ENCODE measurements at regions not wholly inside any gene's neighbourhood (a gene's known extent, or its start where the extent isn't known, plus 50 kb on each side); places are given as distances from the start of the nearest gene placed in this dataset.
"Not testable (repeated sequence)": the region's sequence is repeated elsewhere in the genome, so short reads cannot be mapped to it uniquely, and the experiment has no call there.

GRCh38 chr9:108395421-108395820 lies 460.4 kb downstream of the ACTL7B start:
- no peak for DNase-seq
- TF ChIP-seq CTCF (IDR thresholded peaks at IDR 0.05): no peak
- intact Hi-C loops (cut with DNase I; ENCODE audit: low total_unique reads): no loop called here

GRCh38 chr9:108394726-108395125 lies 461.1 kb downstream of the ACTL7B start:
- TF ChIP-seq CTCF (IDR thresholded peaks at IDR 0.05): no peak

More at GRCh38 chr9:108395421-108395820, 460.4 kb downstream of the ACTL7B start:
- Histone ChIP-seq H3K36me3 (no peaks in the 10 kb centered on the region), H3K4me1 (no peaks in the 10 kb centered on the region), H3K9me3 (no peaks in the 10 kb centered on the region), H3K27me3 (no peaks in the 10 kb centered on the region), H3K4me3 (no peak overlapping the region), H3K27ac (no peak overlapping the region)

DNA sequence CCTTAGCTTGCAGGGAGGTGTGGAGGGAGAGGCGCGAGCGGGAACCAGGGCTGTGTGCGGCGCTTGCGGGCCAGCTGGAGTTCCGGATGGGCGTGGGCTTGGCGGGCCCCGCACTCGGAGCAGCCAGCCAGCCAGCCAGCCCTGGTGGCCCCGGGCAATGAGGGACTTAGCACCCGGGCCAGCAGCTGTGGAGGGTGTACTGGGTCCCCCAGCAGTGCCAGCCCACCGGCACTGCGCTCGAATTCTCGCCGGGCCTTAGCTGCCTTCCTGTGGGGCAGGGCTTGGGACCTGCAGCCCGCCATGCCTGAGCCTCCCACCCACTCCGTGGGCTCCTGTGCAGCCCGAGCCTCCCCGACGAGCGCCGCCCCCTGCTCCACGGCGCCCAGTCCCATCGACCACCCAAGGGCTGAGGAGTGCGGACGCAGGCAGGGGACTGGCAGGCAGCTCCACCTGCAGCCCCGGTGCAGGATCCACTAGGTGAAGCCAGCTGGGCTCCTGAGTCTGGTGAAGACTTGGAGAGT lies 462.2 kb downstream of the ACTL7B start:
- H3K27me3 ChIP-seq; intact Hi-C loops (cut with DNase I; ENCODE audit: low total_unique reads); H3K4me3 ChIP-seq; DNase-seq; H3K36me3 ChIP-seq; H3K4me1 ChIP-seq; H3K27ac ChIP-seq; H3K9me3 ChIP-seq: not testable (repeated sequence)

More at GRCh38 chr9:108394726-108395125, 461.1 kb downstream of the ACTL7B start:
- intact Hi-C loops (cut with DNase I; ENCODE audit: low total_unique reads): no loop called here
- H3K36me3 ChIP-seq: no peaks in the 10 kb centered on the region
- H3K4me1 ChIP-seq: no peaks in the 10 kb centered on the region
- H3K4me3 ChIP-seq: no peak overlapping the region
- no peaks in the 10 kb centered on the region for H3K9me3 ChIP-seq
- no peak overlapping the region for H3K27ac ChIP-seq
- no peaks in the 10 kb centered on the region for H3K27me3 ChIP-seq
- DNase-seq: no peak

- H3K4me3 ChIP-seq: no peak overlapping the region
- intact Hi-C loops (cut with DNase I; ENCODE audit: low total_unique reads): no loop called here
- no peak for DNase-seq
- H3K36me3 ChIP-seq: no peaks in the 10 kb centered on the region
- no peak overlapping the region for H3K27ac ChIP-seq
- H3K27me3 ChIP-seq: no peaks in the 10 kb centered on the region
- no peaks in the 10 kb centered on the region for H3K9me3 ChIP-seq
- no peak for TF ChIP-seq CTCF (IDR thresholded peaks at IDR 0.05)
- no peaks in the 10 kb centered on the region for H3K4me1 ChIP-seq
Observed at GRCh38 chr9:108392877-108393276, 462.9 kb downstream of the ACTL7B start.

- Histone ChIP-seq H3K27ac (no peak overlapping the region), H3K36me3 (no peaks in the 10 kb centered on the region), H3K9me3 (no peaks in the 10 kb centered on the region), H3K4me1 (peaks cover 0 to 7% (median 0%) of the 10 kb centered on the region in 4 donors), H3K4me3 (no peak overlapping the region), H3K27me3 (no peaks in the 10 kb centered on the region)
- intact Hi-C loops (cut with DNase I; ENCODE audit: low total_unique reads): no loop called here
- no peak for TF ChIP-seq CTCF (IDR thresholded peaks at IDR 0.05)
- DNase-seq: no peak
Observed at GRCh38 chr9:108389056-108389455, 466.7 kb downstream of the ACTL7B start.

- Histone ChIP-seq H3K4me3 (no peak overlapping the region), H3K36me3 (no peaks in the 10 kb centered on the region), H3K27me3 (no peaks in the 10 kb centered on the region), H3K9me3 (no peaks in the 10 kb centered on the region), H3K27ac (no peak overlapping the region), H3K4me1 (peaks cover 0 to 7% (median 0%) of the 10 kb centered on the region in 4 donors)
- intact Hi-C loops (cut with DNase I; ENCODE audit: low total_unique reads): no loop called here
- no peak for DNase-seq
- TF ChIP-seq CTCF (IDR thresholded peaks at IDR 0.05): no peak
Observed at GRCh38 chr9:108386859-108387384, 468.9 kb downstream of the ACTL7B start.
